Bronchial epithelial cell (primary cell): ENCODE measurements at regions not wholly inside any gene's neighbourhood (a gene's known extent, or its start where the extent isn't known, plus 50 kb on each side); places are given as distances from the start of the nearest gene placed in this dataset.

Source experiments
- DNase-seq: peaks from one replicate; pipeline ENCODE4 v3.0.0-alpha.2; 2010; ENCODE audit warnings: low read depth
- FAIRE-seq: peaks from 2 replicates; lab custom pipeline; 2011; peaks lifted over from hg19 to GRCh38; lab: Jason Lieb, UNC
- H3K27me3 ChIP-seq: 2 replicates; pipeline ENCODE4 v1.5.1; 2011; ENCODE audit warnings: low read length; ENCODE audit not compliant: control insufficient read depth, insufficient read depth
- H3K36me3 ChIP-seq: 2 replicates; pipeline ENCODE4 v1.5.1; 2011; ENCODE audit warnings: low read length; ENCODE audit not compliant: control insufficient read depth, insufficient read depth
- H3K4me3 ChIP-seq: 2 replicates; pipeline ENCODE4 v1.5.1; 2011; ENCODE audit warnings: mild to moderate bottlenecking, low read depth, low read length, control low read depth
- TF ChIP-seq, protein P1 (sequence below): IDR thresholded peaks from 2 replicates; pipeline ENCODE4 v1.5.1; 2011; ENCODE audit warnings: mild to moderate bottlenecking, moderate library complexity, low read length, control low read depth, inconsistent platforms; ENCODE audit not compliant: insufficient read depth, severe bottlenecking

- TF ChIP-seq, protein P1, sequence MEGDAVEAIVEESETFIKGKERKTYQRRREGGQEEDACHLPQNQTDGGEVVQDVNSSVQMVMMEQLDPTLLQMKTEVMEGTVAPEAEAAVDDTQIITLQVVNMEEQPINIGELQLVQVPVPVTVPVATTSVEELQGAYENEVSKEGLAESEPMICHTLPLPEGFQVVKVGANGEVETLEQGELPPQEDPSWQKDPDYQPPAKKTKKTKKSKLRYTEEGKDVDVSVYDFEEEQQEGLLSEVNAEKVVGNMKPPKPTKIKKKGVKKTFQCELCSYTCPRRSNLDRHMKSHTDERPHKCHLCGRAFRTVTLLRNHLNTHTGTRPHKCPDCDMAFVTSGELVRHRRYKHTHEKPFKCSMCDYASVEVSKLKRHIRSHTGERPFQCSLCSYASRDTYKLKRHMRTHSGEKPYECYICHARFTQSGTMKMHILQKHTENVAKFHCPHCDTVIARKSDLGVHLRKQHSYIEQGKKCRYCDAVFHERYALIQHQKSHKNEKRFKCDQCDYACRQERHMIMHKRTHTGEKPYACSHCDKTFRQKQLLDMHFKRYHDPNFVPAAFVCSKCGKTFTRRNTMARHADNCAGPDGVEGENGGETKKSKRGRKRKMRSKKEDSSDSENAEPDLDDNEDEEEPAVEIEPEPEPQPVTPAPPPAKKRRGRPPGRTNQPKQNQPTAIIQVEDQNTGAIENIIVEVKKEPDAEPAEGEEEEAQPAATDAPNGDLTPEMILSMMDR = no peak
- H3K4me3 ChIP-seq = no peak overlapping the region
- FAIRE-seq (no peak), DNase-seq (peak; percentile 29)
- H3K36me3 ChIP-seq = no peaks in the 10 kb centered on the region
- no peaks in the 10 kb centered on the region for H3K27me3 ChIP-seq
Measured at GRCh38 chr7:17038783-17039170, 157.0 kb upstream of the AGR3 start.

- DNase-seq (no peak), FAIRE-seq (no peak)
- Histone ChIP-seq H3K27me3 (no peaks in the 10 kb centered on the region), H3K36me3 (no peaks in the 10 kb centered on the region), H3K4me3 (no peak overlapping the region)
- TF ChIP-seq, protein P1 = no peak
Measured at GRCh38 chr7:17039372-17039771, 157.6 kb upstream of the AGR3 start.

GRCh38 chr7:17040716-17041115 lies 158.9 kb upstream of the AGR3 start:
- no peak for FAIRE-seq

DNA sequence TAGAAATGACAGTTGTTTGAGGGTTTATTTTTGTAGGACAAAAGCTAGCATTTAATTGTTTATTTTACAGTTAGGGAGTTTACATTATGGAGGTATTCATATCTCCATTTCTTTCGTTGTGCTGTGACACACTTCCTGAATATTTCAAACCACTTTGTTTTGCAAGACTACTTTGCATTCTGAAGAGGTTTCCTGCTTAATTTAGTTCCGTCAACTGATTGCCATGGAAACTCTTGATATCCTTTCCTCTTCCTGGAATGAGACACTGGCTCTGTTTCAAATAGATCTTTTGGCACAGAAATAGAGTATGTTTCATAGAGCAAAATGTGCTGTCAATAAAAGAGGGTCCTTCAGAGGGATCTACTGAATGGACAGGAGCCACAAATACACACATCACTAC lies 159.5 kb upstream of the AGR3 start:
- FAIRE-seq (no peak), DNase-seq (peak; percentile 95)
- Histone ChIP-seq H3K36me3 (no peaks in the 10 kb centered on the region), H3K4me3 (no peak overlapping the region), H3K27me3 (no peaks in the 10 kb centered on the region)
- TF ChIP-seq, protein P1 = no peak

More at GRCh38 chr7:17040716-17041115, 158.9 kb upstream of the AGR3 start:
- Histone ChIP-seq H3K27me3 (no peaks in the 10 kb centered on the region), H3K4me3 (no peak overlapping the region), H3K36me3 (no peaks in the 10 kb centered on the region)
- DNase-seq = no peak
- TF ChIP-seq, protein P1 = no peak

DNA sequence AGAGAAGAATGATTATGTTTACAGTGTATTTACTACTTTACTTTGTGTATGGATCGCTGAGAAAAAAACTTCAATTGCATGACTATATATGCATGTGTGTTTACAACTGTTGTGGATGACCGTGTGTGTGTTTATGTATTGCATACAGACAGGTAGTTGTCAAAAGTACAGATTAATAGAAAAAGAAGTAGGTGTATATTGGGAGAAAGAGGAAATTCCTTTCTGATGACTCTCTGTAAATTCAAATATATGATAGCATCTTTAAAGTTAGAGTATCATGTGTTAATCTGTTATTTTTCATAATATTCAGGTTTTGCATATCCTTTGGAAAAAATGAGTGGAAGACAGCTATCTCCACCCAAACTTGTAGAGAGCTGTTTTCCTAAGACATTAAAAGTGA lies 160.4 kb upstream of the AGR3 start:
- TF ChIP-seq, protein P1 = no peak
- FAIRE-seq (no peak), DNase-seq (peak; percentile 60)
- H3K36me3 ChIP-seq = no peaks in the 10 kb centered on the region
- no peak overlapping the region for H3K4me3 ChIP-seq
- no peaks in the 10 kb centered on the region for H3K27me3 ChIP-seq
